ACC112 (cell line): ENCODE measurements at regions not wholly inside any gene's neighbourhood (a gene's known extent, or its start where the extent isn't known, plus 50 kb on each side); places are given as distances from the start of the nearest gene placed in this dataset.

Source experiments
- H2AFZ ChIP-seq: fragments of 200-600 bp; sonication (generic); one replicate; pipeline ENCODE4 v1.6.0; 2017; ENCODE audit warnings: antibody characterized with exemption, low read length; ENCODE audit not compliant: unreplicated experiment
- H3K27ac ChIP-seq: fragments of 200-600 bp; sonication (generic); 2 replicates; pipeline ENCODE4 v1.5.1; 2014; ENCODE audit warnings: low read depth, mild to moderate bottlenecking, antibody characterized with exemption, low read length, moderate library complexity
- H3K27me3 ChIP-seq: fragments of 200-600 bp; sonication (generic); 2 replicates; pipeline ENCODE4 v1.6.1; 2014; ENCODE audit warnings: mild to moderate bottlenecking, antibody characterized with exemption, low read length, moderate library complexity, mixed read lengths; ENCODE audit not compliant: insufficient read depth
- H3K36me3 ChIP-seq: fragments of 200-600 bp; sonication (generic); 2 replicates; pipeline ENCODE4 v1.6.1; 2016; ENCODE audit warnings: mild to moderate bottlenecking, antibody characterized with exemption, low read length, moderate library complexity, mixed read lengths; ENCODE audit not compliant: insufficient read depth
- H3K4me1 ChIP-seq: fragments of 200-600 bp; sonication (generic); one replicate; pipeline ENCODE4 v1.6.1; 2016; ENCODE audit warnings: low read length, mixed read lengths; ENCODE audit not compliant: insufficient read depth, unreplicated experiment, control insufficient read depth
- H3K4me3 ChIP-seq: fragments of 200-600 bp; sonication (generic); 2 replicates; pipeline ENCODE4 v1.5.1; 2014; ENCODE audit warnings: mild to moderate bottlenecking, low read depth, low read length
- H3K79me2 ChIP-seq: fragments of 200-600 bp; sonication (generic); one replicate; pipeline ENCODE4 v1.6.0; 2016; ENCODE audit warnings: low read length; ENCODE audit not compliant: control insufficient read depth, unreplicated experiment, insufficient read depth

DNA sequence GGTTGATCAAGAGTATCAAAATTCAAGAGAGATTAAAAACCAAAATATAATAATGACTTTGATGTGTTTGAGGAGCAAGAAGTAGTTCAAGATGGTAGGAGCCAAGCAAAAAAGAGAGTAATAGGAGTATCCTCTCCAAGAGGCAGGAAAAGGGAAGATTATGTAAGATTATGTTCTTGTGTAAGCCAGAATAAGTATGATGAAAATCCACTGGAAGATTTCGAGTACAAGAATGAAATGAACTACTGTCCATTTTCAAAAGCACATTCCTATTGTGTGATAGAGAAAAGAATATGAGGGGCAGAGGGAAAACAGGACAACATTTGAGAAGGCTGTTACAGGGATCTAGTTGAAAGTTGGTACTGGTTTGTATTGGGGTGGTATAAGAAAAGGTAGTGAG lies 659.6 kb upstream of the INTU start:
- Histone ChIP-seq H3K27me3 (no peaks in the 10 kb centered on the region), H2AFZ (no peak overlapping the region), H3K36me3 (no peaks in the 10 kb centered on the region), H3K79me2 (no peaks in the 10 kb centered on the region), H3K27ac (no peak overlapping the region), H3K4me3 (no peak overlapping the region), H3K4me1 (no peaks in the 10 kb centered on the region)

DNA sequence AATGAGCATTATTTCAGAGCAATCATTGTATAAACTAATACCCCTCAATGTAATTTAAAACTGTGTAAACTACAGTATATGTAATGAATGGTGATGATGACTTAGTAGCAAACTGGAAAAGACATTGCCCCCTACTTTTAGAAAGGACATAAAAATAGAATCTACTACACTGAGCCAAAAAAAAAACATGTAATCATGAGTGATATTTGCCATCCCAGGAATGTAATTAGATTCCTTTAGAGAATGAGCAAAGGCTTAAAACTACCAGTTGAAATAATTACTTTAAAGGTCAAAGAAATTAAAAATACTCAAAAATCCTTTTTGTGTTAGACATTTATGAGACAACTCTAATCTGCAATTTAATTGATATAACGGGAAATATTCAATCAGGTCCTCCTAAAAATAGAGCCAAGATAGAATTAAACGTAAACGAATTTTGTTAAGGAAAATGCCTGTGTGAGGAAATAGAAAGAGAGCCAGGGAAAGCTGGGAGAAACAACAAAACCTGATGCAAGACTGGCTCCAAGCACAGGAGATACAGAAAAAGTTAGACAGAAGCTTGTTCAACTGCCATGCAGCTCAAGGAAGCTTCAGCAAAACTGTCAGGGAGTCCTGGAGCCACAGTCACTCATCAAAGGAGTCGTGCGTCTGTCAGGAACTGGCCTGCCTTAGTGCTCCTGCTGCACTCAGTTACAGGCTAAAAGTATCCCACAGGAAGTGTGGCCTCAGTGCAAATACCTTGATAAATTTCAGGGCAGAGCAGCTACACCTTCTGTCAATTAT lies 655.7 kb upstream of the INTU start:
- Histone ChIP-seq H3K4me1 (no peaks in the 10 kb centered on the region), H2AFZ (no peak overlapping the region), H3K27ac (no peak overlapping the region), H3K36me3 (no peaks in the 10 kb centered on the region), H3K4me3 (no peak overlapping the region), H3K27me3 (no peaks in the 10 kb centered on the region), H3K79me2 (no peaks in the 10 kb centered on the region)

DNA sequence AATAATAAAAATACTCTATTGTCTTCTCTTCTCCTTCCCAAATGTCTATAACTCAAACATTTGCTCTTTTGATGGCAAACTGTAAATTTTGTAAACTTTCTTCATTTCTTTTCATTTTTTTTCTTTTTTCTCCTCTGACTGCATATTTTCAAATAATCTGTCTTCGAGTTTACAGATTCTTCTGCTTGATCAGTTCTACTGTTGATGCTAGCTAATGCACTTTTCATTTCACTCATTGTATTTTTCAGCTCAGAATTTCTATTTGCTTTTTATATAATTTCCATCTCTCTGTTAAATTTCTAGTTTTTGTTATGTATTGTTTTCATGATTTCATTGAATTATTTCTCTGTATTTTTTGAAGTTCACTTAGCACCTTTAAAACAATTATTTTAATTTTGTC lies 646.8 kb upstream of the INTU start:
- H3K4me1 ChIP-seq: no peaks in the 10 kb centered on the region
- no peak overlapping the region for H3K27ac ChIP-seq
- no peak overlapping the region for H3K4me3 ChIP-seq
- no peaks in the 10 kb centered on the region for H3K27me3 ChIP-seq
- H3K79me2 ChIP-seq: no peaks in the 10 kb centered on the region
- H2AFZ ChIP-seq: no peak overlapping the region
- H3K36me3 ChIP-seq: no peaks in the 10 kb centered on the region

DNA sequence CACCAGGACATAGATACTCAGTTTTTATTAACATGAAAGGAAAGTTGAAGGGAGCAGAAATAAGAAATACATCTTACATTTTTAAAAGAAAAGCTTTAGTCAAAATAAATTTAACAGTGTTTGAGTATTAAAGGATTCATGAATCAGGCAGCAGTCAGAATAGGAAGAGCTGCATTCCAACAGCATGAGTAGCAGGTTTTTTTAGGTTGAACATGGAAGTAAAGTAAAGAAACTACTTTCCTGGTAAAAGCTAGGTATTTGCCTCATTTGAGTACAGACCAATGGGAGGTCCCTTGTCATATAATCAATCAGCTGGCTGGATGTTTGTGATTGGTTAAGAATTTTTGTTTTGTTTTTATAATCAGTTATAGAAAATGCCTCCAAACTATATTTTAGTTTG lies 645.9 kb upstream of the INTU start:
- H2AFZ ChIP-seq: no peak overlapping the region
- H3K27ac ChIP-seq: no peak overlapping the region

DNA sequence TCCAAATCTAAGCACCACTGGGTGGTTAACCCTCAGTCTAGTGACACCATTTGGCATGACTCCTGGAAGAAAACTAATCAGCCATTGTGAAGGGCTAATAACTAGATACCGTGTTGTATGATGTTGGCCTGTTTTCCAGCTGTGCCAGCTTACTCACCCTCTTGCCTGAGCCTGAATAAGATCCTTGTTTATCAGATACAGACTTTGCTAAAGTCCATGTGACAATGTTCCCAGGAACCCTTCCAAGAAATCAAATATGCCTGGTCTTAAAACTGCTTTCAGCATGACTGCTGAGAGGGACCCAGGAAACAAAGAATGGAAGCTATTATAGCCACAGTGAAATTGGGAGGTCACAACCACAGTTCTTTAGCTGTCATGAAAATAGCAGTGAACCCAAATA lies 640.8 kb upstream of the INTU start:
- H3K79me2 ChIP-seq: no peaks in the 10 kb centered on the region
- H3K4me1 ChIP-seq: no peaks in the 10 kb centered on the region
- H3K36me3 ChIP-seq: no peaks in the 10 kb centered on the region
- H3K27ac ChIP-seq: no peak overlapping the region
- no peak overlapping the region for H2AFZ ChIP-seq
- no peak overlapping the region for H3K4me3 ChIP-seq
- H3K27me3 ChIP-seq: no peaks in the 10 kb centered on the region

More for the DNA sequence above, 645.9 kb upstream of the INTU start:
- Histone ChIP-seq H3K36me3 (no peaks in the 10 kb centered on the region), H3K79me2 (no peaks in the 10 kb centered on the region), H3K4me3 (no peak overlapping the region), H3K27me3 (no peaks in the 10 kb centered on the region), H3K4me1 (no peaks in the 10 kb centered on the region)

DNA sequence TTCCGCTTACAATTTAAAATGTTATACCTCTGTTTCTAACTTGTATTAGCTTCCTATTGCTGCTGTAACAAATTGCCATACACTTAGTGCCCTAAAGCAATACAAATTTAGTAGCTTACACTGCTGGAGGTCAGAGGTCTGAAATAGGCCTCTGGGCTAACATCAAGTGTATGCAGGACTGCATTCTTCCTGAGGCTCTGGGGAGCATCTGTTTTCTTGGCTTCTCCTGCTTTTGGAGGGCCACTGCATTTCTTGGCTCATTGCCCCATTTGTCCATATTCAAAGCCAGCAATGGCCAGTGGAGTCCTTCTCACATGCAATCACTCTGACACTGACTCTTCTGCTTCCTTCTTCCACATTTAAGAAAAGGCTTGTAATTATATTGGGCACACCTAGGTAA lies 639.8 kb upstream of the INTU start:
- no peak overlapping the region for H3K27ac ChIP-seq
- no peaks in the 10 kb centered on the region for H3K79me2 ChIP-seq
- H3K36me3 ChIP-seq: no peaks in the 10 kb centered on the region
- no peak overlapping the region for H2AFZ ChIP-seq
- no peaks in the 10 kb centered on the region for H3K27me3 ChIP-seq
- no peak overlapping the region for H3K4me3 ChIP-seq
- no peaks in the 10 kb centered on the region for H3K4me1 ChIP-seq

DNA sequence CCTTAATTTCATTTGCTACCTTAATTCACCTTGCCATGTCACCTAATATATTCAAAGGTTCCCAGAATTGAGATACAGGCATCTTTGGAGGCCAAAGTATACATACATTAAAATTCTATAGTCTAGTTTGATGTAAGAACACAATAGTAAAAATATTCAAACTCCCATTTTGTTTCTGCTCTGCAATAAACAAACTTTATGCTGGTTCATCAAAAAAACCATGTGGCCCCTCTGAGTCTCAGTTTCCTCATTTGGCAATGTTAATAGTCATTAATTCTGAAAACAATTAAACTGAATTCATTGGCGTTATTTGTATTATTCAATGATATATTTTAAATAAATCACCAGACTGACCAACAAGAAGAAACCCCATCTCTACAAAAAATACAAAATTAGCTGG lies 639.4 kb upstream of the INTU start:
- Histone ChIP-seq H3K79me2 (no peaks in the 10 kb centered on the region), H3K4me3 (no peak overlapping the region), H3K27ac (no peak overlapping the region), H3K36me3 (no peaks in the 10 kb centered on the region), H2AFZ (no peak overlapping the region), H3K27me3 (no peaks in the 10 kb centered on the region), H3K4me1 (no peaks in the 10 kb centered on the region)

DNA sequence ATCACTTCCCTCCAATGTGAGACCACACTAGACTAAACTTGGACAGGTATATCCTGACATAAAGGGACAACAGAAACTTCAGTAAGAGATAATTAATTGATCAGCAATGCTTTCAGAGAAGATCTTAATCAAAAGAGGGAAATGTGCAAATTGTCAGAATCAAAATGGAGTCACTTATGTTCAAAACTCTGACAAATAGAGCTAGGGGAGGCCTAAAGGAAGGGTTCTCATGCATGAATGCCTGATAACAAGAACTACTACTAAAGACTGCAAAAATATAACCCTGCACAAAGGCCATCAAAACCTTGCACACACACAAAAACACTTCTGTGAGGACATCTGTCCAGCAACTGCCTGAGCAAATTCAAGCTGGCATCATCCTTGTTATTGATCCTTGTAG lies 637.5 kb upstream of the INTU start:
- no peaks in the 10 kb centered on the region for H3K4me1 ChIP-seq
- H3K36me3 ChIP-seq: no peaks in the 10 kb centered on the region
- H3K79me2 ChIP-seq: no peaks in the 10 kb centered on the region
- no peak overlapping the region for H3K27ac ChIP-seq
- no peaks in the 10 kb centered on the region for H3K27me3 ChIP-seq
- H3K4me3 ChIP-seq: no peak overlapping the region
- H2AFZ ChIP-seq: no peak overlapping the region

DNA sequence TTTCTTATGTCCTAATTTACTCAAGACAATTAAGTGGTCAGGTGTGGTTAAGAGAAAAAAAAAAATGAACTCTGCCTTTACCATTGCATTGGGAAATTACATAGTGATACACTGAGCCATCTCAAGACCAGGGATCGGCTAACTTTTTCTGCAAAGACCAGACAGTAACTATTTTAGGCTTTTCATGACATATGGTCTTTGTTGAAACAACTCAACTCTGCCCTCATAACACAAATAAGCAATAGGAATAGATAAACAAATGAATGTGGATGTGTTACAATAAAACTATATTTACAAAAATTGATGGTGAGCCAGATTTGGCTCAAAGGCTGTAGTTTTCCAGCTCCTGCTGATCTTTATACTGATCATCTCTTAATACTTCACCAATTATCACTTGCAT lies 632.6 kb upstream of the INTU start:
- H3K36me3 ChIP-seq: no peaks in the 10 kb centered on the region
- H3K27me3 ChIP-seq: no peaks in the 10 kb centered on the region
- H3K27ac ChIP-seq: no peak overlapping the region
- H3K79me2 ChIP-seq: no peaks in the 10 kb centered on the region
- H2AFZ ChIP-seq: no peak overlapping the region
- H3K4me3 ChIP-seq: no peak overlapping the region
- no peaks in the 10 kb centered on the region for H3K4me1 ChIP-seq

DNA sequence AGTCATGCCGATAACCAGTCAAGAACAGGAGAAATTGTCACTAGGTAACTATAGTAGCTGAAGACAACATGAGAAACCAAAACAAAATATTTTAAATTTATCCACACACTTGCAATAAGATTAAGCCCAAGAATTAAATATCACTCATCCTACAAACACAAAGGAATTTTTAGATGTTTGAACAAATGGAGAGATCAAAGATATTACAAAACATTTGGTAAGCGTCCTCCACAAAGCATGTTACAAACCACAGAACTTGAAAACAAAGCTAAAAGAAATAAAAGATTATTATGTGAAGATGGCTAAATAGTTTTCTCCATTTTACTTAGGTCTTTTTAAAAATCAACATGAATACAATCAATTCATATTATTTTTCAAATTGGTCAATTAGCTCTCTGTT lies 631.9 kb upstream of the INTU start:
- H3K4me3 ChIP-seq: no peak overlapping the region
- no peaks in the 10 kb centered on the region for H3K36me3 ChIP-seq
- no peaks in the 10 kb centered on the region for H3K27me3 ChIP-seq
- no peak overlapping the region for H2AFZ ChIP-seq
- no peaks in the 10 kb centered on the region for H3K79me2 ChIP-seq
- no peaks in the 10 kb centered on the region for H3K4me1 ChIP-seq
- H3K27ac ChIP-seq: no peak overlapping the region

DNA sequence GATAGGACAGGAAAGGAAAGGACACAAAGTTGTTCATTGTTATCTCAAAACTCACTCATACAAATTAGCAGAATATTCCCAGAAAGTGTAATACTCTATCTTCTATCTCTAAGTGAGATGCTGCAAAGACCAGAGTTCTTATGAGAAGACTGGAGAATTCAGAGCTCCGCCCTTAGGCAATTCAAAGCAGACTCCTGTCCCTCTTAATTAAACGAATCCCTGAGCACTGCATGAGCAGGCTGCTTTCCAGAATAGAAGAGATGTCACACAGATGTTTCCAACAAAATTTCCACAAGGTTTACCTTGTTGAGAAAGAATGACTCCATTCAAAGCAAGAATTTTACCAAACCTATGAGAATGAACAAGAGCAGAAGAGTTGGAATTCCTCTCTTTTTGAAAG lies 630.8 kb upstream of the INTU start:
- no peaks in the 10 kb centered on the region for H3K36me3 ChIP-seq
- H3K79me2 ChIP-seq: no peaks in the 10 kb centered on the region
- no peaks in the 10 kb centered on the region for H3K4me1 ChIP-seq
- H2AFZ ChIP-seq: no peak overlapping the region
- H3K4me3 ChIP-seq: no peak overlapping the region
- no peak overlapping the region for H3K27ac ChIP-seq
- no peaks in the 10 kb centered on the region for H3K27me3 ChIP-seq
